GM12873 (cell line): ENCODE measurements at regions not wholly inside any gene's neighbourhood (a gene's known extent, or its start where the extent isn't known, plus 50 kb on each side); places are given as distances from the start of the nearest gene placed in this dataset.

ENCODE experiments used
- CTCF ChIP-seq: IDR thresholded peaks from 2 replicates; pipeline ENCODE4 v1.5.1; 2012; ENCODE audit warnings: low read depth, mild to moderate bottlenecking, moderate library complexity, low read length, control low read depth; ENCODE audit not compliant: insufficient read depth; ENCODE audit errors: missing control alignments

DNA sequence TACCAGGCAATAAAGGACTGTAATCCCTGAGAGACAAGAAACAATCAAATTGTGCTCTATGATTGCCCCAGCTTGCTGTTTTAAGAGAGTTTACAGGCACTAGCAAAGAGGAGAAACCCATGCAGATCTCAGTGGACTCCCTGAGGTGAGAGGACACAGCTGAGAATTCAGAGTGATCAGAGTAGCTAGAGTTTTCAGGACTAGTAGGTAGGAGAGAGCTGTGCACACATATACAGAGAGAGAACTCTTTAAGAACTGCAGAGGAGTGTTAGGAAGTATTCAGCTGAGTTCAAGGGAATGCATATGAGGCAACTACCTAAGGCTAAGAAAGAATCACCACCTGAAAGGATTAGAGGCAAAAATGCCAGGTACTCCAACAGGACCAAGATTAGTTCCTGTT lies 904.8 kb downstream of the CDH8 start:
- no peak for TF ChIP-seq CTCF

GRCh38 chr16:61128545-61129323 lies 907.5 kb downstream of the CDH8 start:
- TF ChIP-seq CTCF = no peak

DNA sequence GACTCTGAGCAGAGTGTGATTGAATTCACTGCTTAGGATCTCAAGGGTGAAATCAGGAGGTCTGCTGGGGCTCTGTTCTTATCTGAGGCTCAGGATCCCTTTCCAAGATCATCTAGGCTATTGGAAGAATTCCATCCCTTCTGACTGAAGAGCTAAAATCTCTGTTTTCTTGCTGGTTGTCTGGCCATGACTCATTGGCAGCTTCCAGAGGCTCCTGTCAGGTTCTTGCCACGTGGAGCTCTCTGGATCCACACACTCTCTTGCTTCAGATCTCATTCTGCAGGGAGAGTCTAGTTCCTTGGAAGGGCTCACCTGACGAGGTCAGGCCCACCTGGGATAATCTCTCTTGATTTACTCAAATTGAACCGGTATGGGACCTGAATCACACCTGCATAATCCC lies 930.7 kb downstream of the CDH8 start:
- no peak for TF ChIP-seq CTCF

DNA sequence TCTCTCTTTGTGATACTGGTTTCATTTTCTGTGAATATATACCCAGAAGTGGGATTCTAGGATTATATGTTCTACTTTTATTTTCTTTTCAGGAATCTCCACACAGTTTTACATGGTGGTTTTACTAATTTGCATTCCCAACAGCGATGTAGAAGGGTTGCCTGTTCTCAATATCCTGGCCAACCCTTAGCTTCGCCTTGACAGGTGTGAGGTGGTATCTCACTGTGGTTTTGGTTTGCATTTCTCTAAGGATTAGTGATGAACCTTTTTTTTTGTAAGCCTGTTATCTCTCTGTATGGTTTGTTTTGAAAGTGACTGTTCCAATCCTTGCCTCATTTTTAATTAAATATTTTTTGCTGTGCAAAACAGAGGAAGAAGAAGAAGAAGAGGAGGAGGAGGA lies 937.7 kb downstream of the CDH8 start:
- TF ChIP-seq CTCF = no peak

DNA sequence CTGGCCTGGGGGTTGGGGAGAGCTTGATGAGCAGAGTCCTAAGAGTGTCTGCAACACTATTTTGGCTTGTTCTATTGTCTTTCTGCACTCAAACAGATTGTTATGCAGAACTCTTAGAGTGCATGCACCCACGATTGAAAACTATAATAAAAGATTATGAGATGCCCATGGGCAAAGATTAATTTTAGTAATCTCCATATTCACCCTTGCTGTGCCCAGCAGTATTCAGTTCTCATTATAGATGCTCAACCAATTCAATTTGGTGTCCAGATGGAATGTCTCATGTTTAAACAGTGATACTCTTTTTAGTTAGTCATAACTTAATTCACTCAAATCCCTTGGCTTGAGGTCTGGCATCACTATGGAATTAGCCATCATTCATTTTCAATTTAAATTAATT lies 952.5 kb downstream of the CDH8 start:
- TF ChIP-seq CTCF = no peak

GRCh38 chr16:61074324-61074723 lies 961.9 kb downstream of the CDH8 start:
- no peak for TF ChIP-seq CTCF

DNA sequence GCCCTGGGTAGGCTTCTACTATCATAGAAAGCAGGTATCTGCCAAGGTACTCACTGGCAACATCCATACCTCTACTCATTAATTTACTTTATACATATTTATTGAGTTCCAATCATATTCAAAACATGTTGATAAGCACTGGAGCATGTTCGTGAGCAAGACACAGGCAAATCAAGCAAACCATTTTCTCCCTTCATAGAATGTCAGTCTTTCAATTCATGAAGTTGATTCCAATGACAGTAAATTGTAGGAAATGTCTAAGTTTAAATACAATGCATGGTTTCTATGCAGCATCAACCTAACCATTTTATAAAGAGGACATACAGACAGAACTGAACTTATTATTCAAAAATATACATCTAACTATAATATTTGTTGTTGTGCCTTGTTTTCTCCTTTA lies 978.6 kb downstream of the CDH8 start:
- TF ChIP-seq CTCF = no peak
